LNCAP (cell line): ENCODE measurements at regions not wholly inside any gene's neighbourhood (a gene's known extent, or its start where the extent isn't known, plus 50 kb on each side); places are given as distances from the start of the nearest gene placed in this dataset.

Source experiments
- CTCF ChIP-seq: fragments of 450-650 bp; IDR thresholded peaks from 2 replicates; pipeline ENCODE4 v1.5.1; 2017; ENCODE audit warnings: mild to moderate bottlenecking

- no peak for TF ChIP-seq CTCF
These were observed 395.7 kb upstream of the PDE3A start for GRCh38 chr12:19972325-19973288.

- TF ChIP-seq CTCF = no peak
These were observed 390.1 kb upstream of the PDE3A start for GRCh38 chr12:19978193-19978592.

- no peak for TF ChIP-seq CTCF
These were observed 388.8 kb upstream of the PDE3A start for GRCh38 chr12:19979584-19979983.

GRCh38 chr12:19981944-19982343, 386.4 kb upstream of the PDE3A start:
- no peak for TF ChIP-seq CTCF

- no peak for TF ChIP-seq CTCF
These were observed 380.3 kb upstream of the PDE3A start for GRCh38 chr12:19988001-19988400.

- TF ChIP-seq CTCF = no peak
These were observed 379.9 kb upstream of the PDE3A start for GRCh38 chr12:19988459-19988873.

- no peak for TF ChIP-seq CTCF
These were observed 379.4 kb upstream of the PDE3A start for GRCh38 chr12:19988948-19989347.
